ENCODE measurements at regions not wholly inside any gene's neighbourhood (a gene's known extent, or its start where the extent isn't known, plus 50 kb on each side); places are given as distances from the start of the nearest gene placed in this dataset.

GRCh38 chr6:82030761-82031503, 216.6 kb downstream of the IBTK start:
- no peaks in the 10 kb centered on the region for H3K9me3 Mint-ChIP-seq
- no peak overlapping the region for H3K4me3 Mint-ChIP-seq
- no peak for TF ChIP-seq CTCF (IDR thresholded peaks at IDR 0.05; ENCODE audit: unreplicated experiment in 3 of 3)
- H3K27me3 Mint-ChIP-seq (ENCODE audit: low read depth): no peaks in the 10 kb centered on the region
- H3K36me3 Mint-ChIP-seq (ENCODE audit: low read depth): no peaks in the 10 kb centered on the region
- no peaks in the 10 kb centered on the region for H3K4me1 Mint-ChIP-seq
- no peak overlapping the region for H3K27ac Mint-ChIP-seq

- no peaks in the 10 kb centered on the region for H3K9me3 Mint-ChIP-seq
- H3K27me3 Mint-ChIP-seq (ENCODE audit: low read depth): no peaks in the 10 kb centered on the region
- H3K4me3 Mint-ChIP-seq: no peak overlapping the region
- no peak for TF ChIP-seq CTCF (IDR thresholded peaks at IDR 0.05; ENCODE audit: unreplicated experiment in 3 of 3)
- H3K4me1 Mint-ChIP-seq: no peaks in the 10 kb centered on the region
- H3K36me3 Mint-ChIP-seq (ENCODE audit: low read depth): no peaks in the 10 kb centered on the region
- H3K27ac Mint-ChIP-seq: no peak overlapping the region
Measured at GRCh38 chr6:82030301-82030700, 217.2 kb downstream of the IBTK start.

GRCh38 chr6:82025271-82025670, 222.3 kb downstream of the IBTK start:
- Mint-ChIP-seq H3K9me3 (no peaks in the 10 kb centered on the region), H3K36me3 (ENCODE audit: low read depth) (no peaks in the 10 kb centered on the region), H3K27me3 (ENCODE audit: low read depth) (no peaks in the 10 kb centered on the region), H3K4me3 (no peak overlapping the region), H3K27ac (no peak overlapping the region), H3K4me1 (no peaks in the 10 kb centered on the region)
- no peak for TF ChIP-seq CTCF (IDR thresholded peaks at IDR 0.05; ENCODE audit: unreplicated experiment in 3 of 3)

GRCh38 chr6:82022614-82023129, 224.9 kb downstream of the IBTK start:
- Mint-ChIP-seq H3K27ac (no peak overlapping the region), H3K9me3 (no peaks in the 10 kb centered on the region), H3K4me3 (no peak overlapping the region), H3K36me3 (ENCODE audit: low read depth) (no peaks in the 10 kb centered on the region), H3K4me1 (no peaks in the 10 kb centered on the region), H3K27me3 (ENCODE audit: low read depth) (no peaks in the 10 kb centered on the region)
- no peak for TF ChIP-seq CTCF (IDR thresholded peaks at IDR 0.05; ENCODE audit: unreplicated experiment in 3 of 3)

GRCh38 chr6:82017773-82018172, 229.8 kb downstream of the IBTK start:
- Mint-ChIP-seq H3K36me3 (ENCODE audit: low read depth) (no peaks in the 10 kb centered on the region), H3K27me3 (ENCODE audit: low read depth) (no peaks in the 10 kb centered on the region), H3K27ac (no peak overlapping the region), H3K9me3 (no peaks in the 10 kb centered on the region), H3K4me1 (no peaks in the 10 kb centered on the region), H3K4me3 (no peak overlapping the region)
- no peak for TF ChIP-seq CTCF (IDR thresholded peaks at IDR 0.05; ENCODE audit: unreplicated experiment in 3 of 3)

GRCh38 chr6:82017288-82017687, 230.3 kb downstream of the IBTK start:
- no peaks in the 10 kb centered on the region for H3K27me3 Mint-ChIP-seq (ENCODE audit: low read depth)
- H3K9me3 Mint-ChIP-seq: no peaks in the 10 kb centered on the region
- no peaks in the 10 kb centered on the region for H3K4me1 Mint-ChIP-seq
- TF ChIP-seq CTCF (IDR thresholded peaks at IDR 0.05; ENCODE audit: unreplicated experiment in 3 of 3): no peak
- H3K27ac Mint-ChIP-seq: no peak overlapping the region
- H3K4me3 Mint-ChIP-seq: no peak overlapping the region
- H3K36me3 Mint-ChIP-seq (ENCODE audit: low read depth): no peaks in the 10 kb centered on the region
